GM18909 (cell line): ENCODE measurements at regions not wholly inside any gene's neighbourhood (a gene's known extent, or its start where the extent isn't known, plus 50 kb on each side); places are given as distances from the start of the nearest gene placed in this dataset.
"Not testable (repeated sequence)": the region's sequence is repeated elsewhere in the genome, so short reads cannot be mapped to it uniquely, and the experiment has no call there.

Source experiments
- ATAC-seq: cut with Tn5 transposase; IDR thresholded peaks from one replicate; pipeline ENCODE4 v1.9.1; 2021; ENCODE audit warnings: mild to moderate bottlenecking; ENCODE audit not compliant: unreplicated experiment, poor library complexity

- no peak for ATAC-seq
Observed at GRCh38 chr12:28059220-28059619, 86.7 kb upstream of the PTHLH start.

GRCh38 chr12:28059668-28060067 lies 87.1 kb upstream of the PTHLH start:
- no peak for ATAC-seq

- no peak for ATAC-seq
Observed at GRCh38 chr12:28060871-28061270, 88.3 kb upstream of the PTHLH start.

- ATAC-seq: no peak
Observed at GRCh38 chr12:28063355-28063880, 90.9 kb upstream of the PTHLH start.

- ATAC-seq: no peak
Observed at GRCh38 chr12:28065374-28065773, 92.8 kb upstream of the PTHLH start.

GRCh38 chr12:28065889-28066630 lies 93.5 kb upstream of the PTHLH start:
- no peak for ATAC-seq

GRCh38 chr12:28066879-28067278 lies 94.3 kb upstream of the PTHLH start:
- no peak for ATAC-seq

- no peak for ATAC-seq
Observed at GRCh38 chr12:28068467-28068866, 95.9 kb upstream of the PTHLH start.

GRCh38 chr12:28079539-28079938 lies 107.0 kb upstream of the PTHLH start:
- no peak for ATAC-seq

- ATAC-seq: no peak
Observed at GRCh38 chr12:28082096-28082495, 108.2 kb upstream of the CCDC91 start.

GRCh38 chr12:28083840-28084678 lies 106.2 kb upstream of the CCDC91 start:
- ATAC-seq: no peak

GRCh38 chr12:28086521-28087155 lies 103.6 kb upstream of the CCDC91 start:
- ATAC-seq: peak; percentile 75

GRCh38 chr12:28088566-28089272 lies 101.5 kb upstream of the CCDC91 start:
- no peak for ATAC-seq

- no peak for ATAC-seq
Observed at GRCh38 chr12:28089338-28089737, 100.9 kb upstream of the CCDC91 start.

- ATAC-seq: no peak
Observed at GRCh38 chr12:28090835-28091234, 99.4 kb upstream of the CCDC91 start.

GRCh38 chr12:28092396-28092795 lies 97.9 kb upstream of the CCDC91 start:
- ATAC-seq: no peak

- ATAC-seq: no peak
Observed at GRCh38 chr12:28096649-28097048, 93.6 kb upstream of the CCDC91 start.

GRCh38 chr12:28097221-28097620 lies 93.0 kb upstream of the CCDC91 start:
- ATAC-seq: no peak

GRCh38 chr12:28099245-28099644 lies 91.0 kb upstream of the CCDC91 start:
- not testable (repeated sequence) for ATAC-seq

GRCh38 chr12:28099871-28100270 lies 90.4 kb upstream of the CCDC91 start:
- ATAC-seq: no peak
